NT2/D1 (cell line): ENCODE measurements at regions not wholly inside any gene's neighbourhood (a gene's known extent, or its start where the extent isn't known, plus 50 kb on each side); places are given as distances from the start of the nearest gene placed in this dataset.

Source experiments
- SUZ12 ChIP-seq: IDR thresholded peaks from 2 replicates; pipeline ENCODE4 v1.6.1; 2011; ENCODE audit not compliant: insufficient read length, insufficient read depth; ENCODE audit errors: extremely low read depth
- YY1 ChIP-seq: IDR thresholded peaks from 2 replicates; pipeline ENCODE4 v1.6.1; 2011; ENCODE audit not compliant: insufficient read length, insufficient read depth
- ZNF274 ChIP-seq: IDR thresholded peaks from 2 replicates; pipeline ENCODE4 v1.6.1; 2011; ENCODE audit warnings: mild to moderate bottlenecking, low read depth, low read length

DNA sequence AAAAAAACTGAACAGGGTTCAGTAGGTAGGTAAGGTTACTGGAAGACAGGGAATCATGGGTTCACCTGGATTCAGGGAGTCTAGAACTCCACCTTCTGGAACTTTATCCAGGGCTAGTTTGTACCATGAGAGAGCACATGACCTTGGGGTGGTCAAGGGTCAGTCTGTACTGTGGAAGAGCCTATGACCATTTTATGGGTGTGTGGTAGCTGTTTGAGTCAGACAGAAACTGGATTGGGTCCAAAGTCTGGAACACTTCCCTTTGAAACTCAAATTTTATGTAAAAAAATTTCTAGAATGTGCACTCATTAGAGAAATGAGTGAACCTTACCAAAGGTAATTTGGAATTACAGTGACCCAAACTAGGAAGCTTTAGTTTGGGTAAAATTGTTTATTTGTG lies 486.0 kb upstream of the AGTR1 start:
- TF ChIP-seq YY1 (no peak), SUZ12 (no peak), ZNF274 (no peak)
